Posterior vena cava (tissue), 2 donors: ENCODE measurements at regions not wholly inside any gene's neighbourhood (a gene's known extent, or its start where the extent isn't known, plus 50 kb on each side); places are given as distances from the start of the nearest gene placed in this dataset.
"Not testable (repeated sequence)": the region's sequence is repeated elsewhere in the genome, so short reads cannot be mapped to it uniquely, and the experiment has no call there.

Experiments used
- DNase-seq: peaks from one replicate; pipeline ENCODE4 v3.0.0-alpha.2; 2020; ENCODE audit warnings: low spot score
- intact Hi-C, 2 donors: fragments of 100-400 bp; cut with DNase I; formaldehyde crosslinking; loops; one replicate each; pipeline versions ENCODE4 v1.14.1 to v1.14.2; 2022 to 2023
- donor health status: DM: yes; HTN: yes; CAD: no.
- donor health status: DM: yes; HTN: yes; CAD: no.

- no peak for DNase-seq
- intact Hi-C loops, result no loop called here
These were observed 88.9 kb upstream of the MAGEE2 start for GRCh38 chrX:75873993-75874392.

GRCh38 chrX:75883446-75883845 is 98.4 kb upstream of the MAGEE2 start:
- DNase-seq, result no peak
- intact Hi-C loops, result no loop called here

- DNase-seq, result no peak
- intact Hi-C loops, result no loop called here
These were observed 102.8 kb upstream of the MAGEE2 start for GRCh38 chrX:75887833-75888232.

GRCh38 chrX:75892749-75893148 is 107.7 kb upstream of the MAGEE2 start:
- intact Hi-C loops, result no loop called here
- DNase-seq, result no peak

- intact Hi-C loops, result no loop called here
- no peak for DNase-seq
These were observed 108.2 kb upstream of the MAGEE2 start for GRCh38 chrX:75893281-75893680.

- no peak for DNase-seq
- intact Hi-C loops, result loop anchor here in 1 of 2 donors (5.0 kb wide), 1 partner anchor 1534 kb away; no protein-coding TSS in a partner anchor
These were observed 126.7 kb upstream of the MAGEE2 start for GRCh38 chrX:75911716-75912115.

GRCh38 chrX:75957107-75957610 is 172.1 kb upstream of the MAGEE2 start:
- intact Hi-C loops, result no loop called here
- no peak for DNase-seq

- intact Hi-C loops, result not testable (repeated sequence)
These were observed 176.3 kb upstream of the MAGEE2 start for GRCh38 chrX:75961321-75961720.

GRCh38 chrX:75963774-75964173 is 178.7 kb upstream of the MAGEE2 start:
- no peak for DNase-seq
- intact Hi-C loops, result no loop called here

More at GRCh38 chrX:75961321-75961720, 176.3 kb upstream of the MAGEE2 start:
- not testable (repeated sequence) for DNase-seq

GRCh38 chrX:75968293-75968692 is 183.2 kb upstream of the MAGEE2 start:
- intact Hi-C loops, result no loop called here
- no peak for DNase-seq

GRCh38 chrX:75986976-75987375 is 185.9 kb upstream of the PBDC1 start:
- no peak for DNase-seq
- intact Hi-C loops, result no loop called here

- intact Hi-C loops, result no loop called here
- no peak for DNase-seq
These were observed 182.9 kb upstream of the PBDC1 start for GRCh38 chrX:75989806-75990590.

- intact Hi-C loops, result no loop called here
- DNase-seq, result no peak
These were observed 175.2 kb upstream of the PBDC1 start for GRCh38 chrX:75997692-75998091.

- DNase-seq, result no peak
- intact Hi-C loops, result no loop called here
These were observed 158.5 kb upstream of the PBDC1 start for GRCh38 chrX:76014321-76014720.

GRCh38 chrX:76026292-76026691 is 146.6 kb upstream of the PBDC1 start:
- DNase-seq, result no peak
- intact Hi-C loops, result no loop called here

GRCh38 chrX:76026751-76027150 is 146.1 kb upstream of the PBDC1 start:
- intact Hi-C loops, result no loop called here
- no peak for DNase-seq

GRCh38 chrX:76029385-76029784 is 143.5 kb upstream of the PBDC1 start:
- DNase-seq, result peak; percentile 75
- intact Hi-C loops, result no loop called here

- intact Hi-C loops, result no loop called here
- DNase-seq, result no peak
These were observed 108.0 kb upstream of the PBDC1 start for GRCh38 chrX:76064825-76065224.

GRCh38 chrX:76076124-76076523 is 96.7 kb upstream of the PBDC1 start:
- DNase-seq, result no peak
- intact Hi-C loops, result no loop called here

GRCh38 chrX:76109654-76110053 is 63.2 kb upstream of the PBDC1 start:
- intact Hi-C loops, result no loop called here
- DNase-seq, result no peak
